GM12874 (cell line): ENCODE measurements at regions not wholly inside any gene's neighbourhood (a gene's known extent, or its start where the extent isn't known, plus 50 kb on each side); places are given as distances from the start of the nearest gene placed in this dataset.

Source experiments
- TF ChIP-seq, protein P1 (sequence below): IDR thresholded peaks from 2 replicates; pipeline ENCODE4 v1.5.1; 2011; ENCODE audit warnings: low read depth, mild to moderate bottlenecking, control low read depth, low read length, moderate library complexity; ENCODE audit not compliant: insufficient read depth

DNA sequence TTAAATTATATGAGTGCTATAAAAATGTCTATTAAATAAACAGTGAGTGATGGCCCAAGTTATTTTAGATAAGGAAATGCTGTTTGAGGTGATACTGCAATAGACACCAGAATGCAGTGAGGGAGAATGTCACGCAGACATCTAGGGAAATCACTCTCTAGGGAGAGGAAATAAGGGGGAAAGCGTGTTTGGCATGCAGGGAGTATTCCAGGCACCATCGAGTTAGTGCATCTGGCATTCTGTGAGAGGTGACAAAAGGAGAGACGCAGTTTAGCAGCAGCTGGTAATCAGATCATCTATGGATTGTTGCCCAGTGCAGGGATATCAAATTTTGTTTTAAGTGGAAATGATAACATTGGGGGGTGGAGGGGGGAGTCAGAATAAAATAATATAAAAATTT is 175.4 kb upstream of the NETO1 start:
- TF ChIP-seq, protein P1, sequence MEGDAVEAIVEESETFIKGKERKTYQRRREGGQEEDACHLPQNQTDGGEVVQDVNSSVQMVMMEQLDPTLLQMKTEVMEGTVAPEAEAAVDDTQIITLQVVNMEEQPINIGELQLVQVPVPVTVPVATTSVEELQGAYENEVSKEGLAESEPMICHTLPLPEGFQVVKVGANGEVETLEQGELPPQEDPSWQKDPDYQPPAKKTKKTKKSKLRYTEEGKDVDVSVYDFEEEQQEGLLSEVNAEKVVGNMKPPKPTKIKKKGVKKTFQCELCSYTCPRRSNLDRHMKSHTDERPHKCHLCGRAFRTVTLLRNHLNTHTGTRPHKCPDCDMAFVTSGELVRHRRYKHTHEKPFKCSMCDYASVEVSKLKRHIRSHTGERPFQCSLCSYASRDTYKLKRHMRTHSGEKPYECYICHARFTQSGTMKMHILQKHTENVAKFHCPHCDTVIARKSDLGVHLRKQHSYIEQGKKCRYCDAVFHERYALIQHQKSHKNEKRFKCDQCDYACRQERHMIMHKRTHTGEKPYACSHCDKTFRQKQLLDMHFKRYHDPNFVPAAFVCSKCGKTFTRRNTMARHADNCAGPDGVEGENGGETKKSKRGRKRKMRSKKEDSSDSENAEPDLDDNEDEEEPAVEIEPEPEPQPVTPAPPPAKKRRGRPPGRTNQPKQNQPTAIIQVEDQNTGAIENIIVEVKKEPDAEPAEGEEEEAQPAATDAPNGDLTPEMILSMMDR, result no peak

DNA sequence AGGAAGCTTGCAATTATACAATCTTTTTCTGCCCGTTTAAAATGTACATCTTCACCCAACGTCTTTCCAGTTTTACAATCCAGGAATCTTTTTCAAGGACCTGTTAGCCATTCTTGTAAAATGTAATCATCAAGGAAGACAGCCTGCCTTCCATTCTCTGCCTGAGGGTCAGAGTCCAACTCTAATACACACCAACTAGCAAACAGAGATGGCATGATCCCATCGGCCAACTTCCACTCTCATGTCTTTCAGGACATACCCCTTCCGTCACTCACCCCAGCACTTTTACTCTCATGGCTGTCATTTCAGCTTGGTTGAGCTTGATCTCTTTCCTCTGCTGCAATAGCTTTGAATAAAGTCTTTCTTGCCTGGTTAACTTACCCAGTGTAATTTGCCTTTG is 172.5 kb upstream of the NETO1 start:
- TF ChIP-seq, protein P1, result no peak

DNA sequence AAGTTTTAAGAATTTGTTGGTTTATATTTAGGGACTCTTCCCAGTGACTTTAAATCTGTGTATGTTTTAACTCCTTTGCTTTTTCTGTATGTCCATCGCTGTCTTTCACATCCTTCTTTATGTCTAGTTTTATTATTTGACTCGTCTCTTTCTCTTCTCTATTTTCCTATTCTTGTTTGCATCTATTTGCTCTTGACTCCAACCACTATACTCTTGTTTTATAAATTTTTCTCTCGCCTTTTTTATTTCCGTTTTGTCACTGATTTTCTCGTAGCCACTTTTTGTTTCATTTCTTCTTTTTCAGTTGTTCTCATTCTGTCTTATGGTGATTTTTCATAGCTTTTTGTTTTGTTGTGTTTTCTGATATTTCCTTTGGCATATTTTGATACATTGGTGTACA is 170.5 kb upstream of the NETO1 start:
- TF ChIP-seq, protein P1, result no peak

DNA sequence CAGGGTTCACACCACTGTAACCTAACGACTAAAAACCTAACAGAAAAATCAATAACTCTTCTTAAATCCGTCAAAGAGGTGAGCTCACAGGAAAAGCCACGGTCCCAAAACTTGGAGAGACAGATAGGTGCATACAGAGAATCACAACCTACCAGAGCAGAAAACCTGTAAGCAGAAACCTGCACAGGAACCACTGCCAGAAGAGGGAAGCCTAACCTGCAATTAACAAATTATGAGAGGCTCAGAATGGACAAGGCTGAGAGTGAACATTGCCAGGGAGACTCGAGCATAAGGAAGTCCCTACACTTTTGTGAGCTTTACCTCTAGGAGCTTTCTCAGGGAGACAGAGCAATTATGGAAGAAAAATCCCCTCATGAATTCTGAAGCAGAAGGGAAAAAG is 156.2 kb upstream of the NETO1 start:
- TF ChIP-seq, protein P1, result no peak

DNA sequence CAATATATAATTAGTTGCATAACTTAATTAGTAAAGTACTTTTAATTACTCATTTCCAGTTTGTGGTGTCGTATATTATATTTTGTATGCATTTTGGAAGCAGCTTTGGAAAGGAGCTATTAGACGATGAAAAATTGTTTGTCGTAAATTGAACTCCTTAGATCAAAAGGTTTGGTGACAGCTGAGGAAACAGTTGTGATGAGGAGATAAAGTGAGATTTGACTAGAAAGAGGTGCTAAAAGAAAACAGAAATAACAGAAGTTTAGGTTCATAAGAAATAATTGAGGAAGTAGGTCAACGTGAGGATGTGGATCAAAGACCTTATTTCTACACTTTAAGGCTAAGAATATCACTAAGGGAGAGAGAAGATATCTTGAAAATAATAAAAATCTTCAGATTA is 141.9 kb upstream of the NETO1 start:
- TF ChIP-seq, protein P1, result no peak

DNA sequence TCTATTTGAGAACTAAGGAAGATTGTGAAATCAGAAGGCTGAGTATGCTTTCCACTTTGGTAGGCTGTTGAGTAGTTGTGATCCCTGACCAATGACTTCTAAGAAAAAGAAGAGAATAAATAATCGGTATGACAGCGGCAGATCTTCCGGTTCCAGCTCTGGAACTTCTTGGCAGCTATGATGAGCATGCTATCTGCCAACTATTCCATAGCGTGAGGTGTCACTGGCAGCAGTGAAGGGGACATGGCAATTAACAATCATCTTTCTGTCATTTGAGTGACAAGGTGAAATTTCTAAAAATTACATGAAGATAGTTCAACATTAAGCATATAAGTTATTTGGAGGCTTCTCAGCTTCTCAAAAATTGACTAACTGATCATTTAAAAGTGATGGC is 140.1 kb upstream of the NETO1 start:
- TF ChIP-seq, protein P1, result no peak

DNA sequence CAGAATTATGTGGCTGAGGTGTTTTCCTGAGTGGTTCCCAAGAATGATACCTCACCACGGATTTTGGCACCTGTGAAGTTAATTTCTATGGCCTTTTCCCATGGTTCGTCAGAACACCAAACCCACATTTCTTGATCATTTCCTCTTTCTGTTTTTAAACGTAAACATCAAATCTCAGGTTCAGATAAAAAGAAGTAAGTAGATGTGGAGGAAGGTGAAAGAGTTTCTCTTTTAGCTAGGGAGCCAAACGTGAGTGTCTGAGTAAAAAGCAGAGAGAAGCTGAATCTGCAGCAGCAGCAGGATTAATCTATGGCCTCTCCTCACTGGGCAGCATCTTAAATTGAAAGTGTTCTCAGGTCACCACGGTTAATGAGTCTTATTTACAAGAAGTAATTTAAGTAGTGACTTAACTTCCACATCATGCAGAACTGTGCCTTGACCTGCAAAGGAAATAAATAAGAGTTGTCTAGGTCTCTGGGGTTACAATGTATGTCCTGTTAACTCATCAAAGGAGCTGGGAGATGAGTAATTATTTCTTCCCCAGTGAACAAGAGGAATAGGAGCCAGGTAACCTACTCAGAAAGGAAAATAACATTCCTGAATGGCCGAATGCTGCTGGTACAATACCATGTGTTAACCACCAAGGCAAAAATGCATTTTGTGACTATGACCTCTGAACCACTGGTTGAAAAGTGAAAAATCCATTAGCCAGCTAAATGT is 139.6 kb upstream of the NETO1 start:
- TF ChIP-seq, protein P1, result no peak
